SKM-1 (cell line): ENCODE measurements at regions not wholly inside any gene's neighbourhood (a gene's known extent, or its start where the extent isn't known, plus 50 kb on each side); places are given as distances from the start of the nearest gene placed in this dataset.
"Not testable (repeated sequence)": the region's sequence is repeated elsewhere in the genome, so short reads cannot be mapped to it uniquely, and the experiment has no call there.

Experiments used
- DNase-seq: peaks from one replicate; lab custom pipeline; 2025; ENCODE audit not compliant: unreplicated experiment; lab: John Stamatoyannopoulos, UW

- no peak for DNase-seq
Measured at GRCh38 chr2:150371044-150371818, 116.2 kb downstream of the RND3 start.

DNA sequence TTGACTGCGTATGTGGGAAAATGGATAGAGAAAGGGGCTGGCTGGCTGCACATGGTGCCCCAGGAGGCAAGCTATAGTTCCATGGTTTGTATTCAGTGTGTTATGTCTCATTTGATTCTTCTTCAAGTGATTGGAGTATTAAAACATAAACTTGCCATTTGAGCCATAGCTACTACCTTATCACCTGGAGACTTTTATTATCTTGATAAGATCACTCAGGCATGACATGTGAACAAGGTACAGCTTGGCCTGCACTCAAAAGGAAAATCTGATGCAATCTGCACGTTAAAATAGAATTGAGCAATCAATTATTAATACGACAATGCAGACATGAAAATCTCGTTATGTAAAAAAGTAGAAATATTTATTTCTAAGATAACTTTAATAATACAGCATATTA, 116.9 kb downstream of the RND3 start:
- no peak for DNase-seq

DNA sequence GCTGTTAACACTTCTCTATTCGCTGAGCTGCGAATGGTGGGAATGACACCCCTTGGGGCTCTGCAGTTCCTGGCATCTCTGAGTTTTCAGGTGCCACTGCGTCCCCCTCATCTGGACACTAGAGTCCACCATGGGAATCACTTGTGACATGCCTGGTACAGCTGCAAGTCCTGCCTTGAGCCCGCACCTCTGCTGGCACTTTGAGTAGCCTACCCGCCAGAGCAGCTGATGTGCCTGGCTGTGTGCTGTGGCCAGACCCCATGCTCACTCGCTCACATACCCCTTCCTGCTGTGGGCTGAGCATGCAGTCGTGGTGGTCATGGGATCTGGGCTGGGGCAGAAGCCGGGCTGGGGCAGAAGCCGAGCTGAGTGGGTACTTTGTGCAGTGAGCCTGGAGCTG, 117.6 kb downstream of the RND3 start:
- no peak for DNase-seq

DNA sequence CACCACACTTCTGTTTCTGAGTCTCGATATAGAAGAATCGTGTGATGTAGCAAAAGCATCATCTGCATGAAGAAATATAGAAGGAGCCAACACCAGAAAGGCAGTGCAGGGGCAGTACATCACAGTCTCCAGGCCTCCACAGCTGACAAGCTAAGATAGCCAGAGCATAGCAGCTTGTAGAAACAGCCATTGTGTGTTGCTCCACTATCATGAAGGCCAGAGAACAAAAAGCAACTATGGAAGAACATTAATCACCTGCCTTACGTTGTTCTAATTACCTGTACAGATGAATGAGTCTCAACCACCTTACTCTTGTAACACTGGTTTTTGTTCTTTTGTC, 129.0 kb downstream of the RND3 start:
- no peak for DNase-seq

DNA sequence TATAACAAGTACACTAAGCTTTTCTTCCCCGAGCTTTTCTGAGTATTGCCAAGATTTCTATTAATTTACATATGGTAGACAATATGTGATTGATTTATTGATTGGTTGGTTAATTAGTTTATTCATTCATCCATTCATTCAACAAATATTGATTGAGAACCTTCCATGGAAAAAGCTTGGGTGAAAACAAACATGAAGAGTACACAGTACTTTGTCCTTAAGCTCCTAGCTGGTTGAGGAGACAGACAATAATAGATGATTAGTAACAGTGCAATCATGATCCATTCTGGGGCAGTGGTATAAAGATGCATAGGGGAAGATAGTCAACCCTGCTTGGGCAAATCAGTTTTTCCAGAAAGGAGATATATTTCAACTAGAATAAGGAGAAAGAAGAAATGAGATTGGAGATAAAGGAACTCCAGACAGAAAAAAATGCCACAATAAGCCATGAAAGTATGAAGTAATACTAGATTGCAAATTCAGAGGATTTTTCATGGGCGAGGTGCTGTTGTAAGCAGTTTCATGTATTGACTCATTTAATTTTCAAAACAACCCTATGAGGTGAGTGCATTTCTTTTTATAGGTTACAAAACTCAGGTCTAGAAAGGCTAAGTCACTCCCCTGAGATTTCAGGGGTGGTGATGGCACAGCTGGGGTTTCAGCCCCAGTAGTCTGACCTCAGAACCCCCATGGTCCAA, 129.5 kb downstream of the RND3 start:
- no peak for DNase-seq

DNA sequence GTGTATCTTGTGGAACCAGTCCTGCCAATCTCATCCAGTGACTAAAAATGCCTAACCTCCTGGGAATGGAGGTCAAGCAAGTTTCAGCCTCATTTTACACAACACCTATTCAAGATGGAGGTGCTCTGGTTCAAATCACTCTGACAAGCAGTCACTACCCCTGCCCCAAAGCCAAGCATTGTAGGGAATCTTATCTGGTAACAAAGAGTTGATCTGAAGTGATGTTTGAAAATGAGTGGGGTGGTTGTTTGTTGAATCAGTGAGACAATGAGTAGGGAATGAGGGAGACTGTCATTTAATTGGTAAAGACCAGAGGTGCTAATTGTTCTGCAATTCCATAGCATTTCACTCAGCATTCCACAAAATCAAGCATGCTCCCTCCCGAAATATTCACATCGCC, 132.0 kb downstream of the RND3 start:
- no peak for DNase-seq

GRCh38 chr2:150353376-150353775, 134.1 kb downstream of the RND3 start:
- DNase-seq = no peak

- no peak for DNase-seq
Measured at GRCh38 chr2:150351922-150352321, 135.5 kb downstream of the RND3 start.

GRCh38 chr2:150350500-150350899, 137.0 kb downstream of the RND3 start:
- DNase-seq = no peak

DNA sequence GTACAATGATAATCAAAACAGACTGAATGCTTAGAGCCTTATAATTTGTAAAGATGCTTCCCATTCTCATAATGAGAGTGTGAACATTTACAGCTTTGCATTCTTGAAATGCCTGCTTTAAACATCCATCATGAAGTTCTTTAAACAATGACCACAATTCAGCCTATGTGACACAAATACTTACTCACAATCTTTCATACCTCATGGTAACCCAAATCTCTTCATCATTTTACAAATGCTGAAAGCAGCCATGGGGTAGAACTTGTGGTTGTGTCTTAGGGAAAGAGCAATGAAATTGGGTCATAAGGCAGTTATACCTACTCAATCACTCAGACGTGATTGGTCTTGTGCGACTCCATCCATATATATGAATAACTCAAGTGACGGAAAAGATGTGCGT, 140.7 kb downstream of the RND3 start:
- DNase-seq = no peak

- DNase-seq = no peak
Measured at GRCh38 chr2:150341982-150342680, 145.3 kb downstream of the RND3 start.

- DNase-seq = no peak
Measured at GRCh38 chr2:150339951-150340350, 147.5 kb downstream of the RND3 start.

- DNase-seq = no peak
Measured at GRCh38 chr2:150339282-150339681, 148.2 kb downstream of the RND3 start.

- DNase-seq = no peak
Measured at GRCh38 chr2:150335596-150335995, 151.9 kb downstream of the RND3 start.

- DNase-seq = no peak
Measured at GRCh38 chr2:150332383-150332782, 155.1 kb downstream of the RND3 start.

- DNase-seq = no peak
Measured at GRCh38 chr2:150327564-150328489, 159.6 kb downstream of the RND3 start.

- no peak for DNase-seq
Measured at GRCh38 chr2:150325656-150326314, 161.7 kb downstream of the RND3 start.

- not testable (repeated sequence) for DNase-seq
Measured at GRCh38 chr2:150323071-150323470, 164.4 kb downstream of the RND3 start.

DNA sequence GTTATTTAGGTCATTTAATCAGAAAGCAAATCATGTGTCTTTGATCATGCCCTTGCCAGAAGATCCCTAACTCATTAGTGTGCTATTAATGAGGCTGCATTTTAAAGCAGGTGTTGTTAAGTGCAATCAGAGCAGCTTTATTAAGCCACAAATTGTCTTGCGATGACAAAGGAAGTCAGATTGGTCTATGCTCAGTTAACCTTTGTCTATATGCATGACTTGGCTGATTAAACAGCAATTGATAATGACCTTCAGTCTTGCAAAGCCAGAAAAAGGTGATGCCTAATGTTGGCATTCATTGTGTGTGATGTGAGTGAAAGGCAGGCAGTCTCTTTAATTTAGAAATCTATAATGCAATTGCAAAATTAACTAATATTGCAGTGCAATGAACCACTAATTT, 166.9 kb downstream of the RND3 start:
- no peak for DNase-seq
